Osteoblast (primary cell): ENCODE measurements at regions not wholly inside any gene's neighbourhood (a gene's known extent, or its start where the extent isn't known, plus 50 kb on each side); places are given as distances from the start of the nearest gene placed in this dataset.
"Not testable (repeated sequence)": the region's sequence is repeated elsewhere in the genome, so short reads cannot be mapped to it uniquely, and the experiment has no call there.

Experiments used
- DNase-seq: peaks from one replicate; pipeline ENCODE4 v3.0.0; 2011; ENCODE audit warnings: low spot score, mixed read lengths; ENCODE audit not compliant: insufficient read length; ENCODE audit errors: missing footprints
- H2AFZ ChIP-seq: 2 replicates; pipeline ENCODE4 v1.6.0; 2011; ENCODE audit warnings: mild to moderate bottlenecking, low read length
- H3K27ac ChIP-seq: 2 replicates; pipeline ENCODE4 v1.5.1; 2011; ENCODE audit warnings: mild to moderate bottlenecking, low read depth, low read length, moderate library complexity
- H3K27me3 ChIP-seq: 2 replicates; pipeline ENCODE4 v1.6.0; 2012; ENCODE audit warnings: mild to moderate bottlenecking, control low read depth, inconsistent platforms, low read length, moderate library complexity; ENCODE audit not compliant: insufficient read depth
- H3K36me3 ChIP-seq: 2 replicates; pipeline ENCODE4 v1.5.1; 2011; ENCODE audit warnings: mild to moderate bottlenecking, low read length, control low read depth, moderate library complexity; ENCODE audit not compliant: insufficient read depth
- H3K4me1 ChIP-seq: 2 replicates; pipeline ENCODE4 v1.5.1; 2011; ENCODE audit warnings: mild to moderate bottlenecking, low read length, control low read depth, moderate library complexity; ENCODE audit not compliant: insufficient read depth
- H3K4me2 ChIP-seq: 2 replicates; pipeline ENCODE4 v1.6.0; 2011; ENCODE audit warnings: mild to moderate bottlenecking, low read length; ENCODE audit not compliant: insufficient read depth
- H3K4me3 ChIP-seq: fragments of 200-600 bp; sonication (generic); 3 replicates; pipeline ENCODE4 v1.5.1; 2012; ENCODE audit warnings: mild to moderate bottlenecking, low read length, inconsistent platforms; ENCODE audit not compliant: insufficient read depth
- H3K79me2 ChIP-seq: 2 replicates; pipeline ENCODE4 v1.6.0; 2012; ENCODE audit warnings: mild to moderate bottlenecking, low read length, control low read depth, inconsistent platforms; ENCODE audit not compliant: insufficient read depth
- H3K9me3 ChIP-seq: 2 replicates; pipeline ENCODE4 v1.5.1; 2011; ENCODE audit warnings: low read depth, low read length, control low read depth
- H4K20me1 ChIP-seq: 2 replicates; pipeline ENCODE4 v1.6.0; 2012; ENCODE audit warnings: mild to moderate bottlenecking, low read length, control low read depth; ENCODE audit not compliant: insufficient read depth
- TF ChIP-seq, protein P1 (sequence below): IDR thresholded peaks from 2 replicates; pipeline ENCODE4 v1.5.1; 2011; ENCODE audit warnings: mild to moderate bottlenecking, low read depth, low read length, moderate library complexity; ENCODE audit errors: extremely low read depth

DNA sequence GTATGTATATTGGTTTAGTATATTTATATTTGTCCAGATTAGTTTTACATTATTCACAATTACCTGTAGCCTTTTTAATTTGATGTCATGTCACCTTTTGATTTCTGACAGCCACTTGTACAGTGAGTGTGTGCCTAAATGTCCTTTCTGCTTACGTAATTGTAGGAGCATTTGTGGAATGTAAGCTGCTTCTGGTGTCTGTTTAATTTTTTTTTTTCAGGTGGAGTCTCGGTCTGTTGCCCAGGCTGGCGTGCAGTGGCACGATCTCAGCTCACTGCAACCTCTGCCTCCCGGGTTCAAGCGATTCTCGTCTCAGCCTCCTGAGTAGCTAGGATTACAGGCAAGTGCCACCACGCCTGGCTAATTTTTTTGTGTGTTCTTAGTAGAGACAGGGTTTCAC lies 91.2 kb upstream of the XAGE2 start:
- Histone ChIP-seq H3K79me2 (no peaks in the 10 kb centered on the region), H3K4me1 (no peaks in the 10 kb centered on the region), H3K9me3 (no peaks in the 10 kb centered on the region), H2AFZ (no peak overlapping the region), H3K4me2 (no peak overlapping the region), H3K4me3 (no peak overlapping the region), H3K36me3 (no peaks in the 10 kb centered on the region), H3K27me3 (peaks cover 2% of the 10 kb centered on the region), H4K20me1 (no peaks in the 10 kb centered on the region), H3K27ac (no peak overlapping the region)
- no peak for DNase-seq
- TF ChIP-seq, protein P1, sequence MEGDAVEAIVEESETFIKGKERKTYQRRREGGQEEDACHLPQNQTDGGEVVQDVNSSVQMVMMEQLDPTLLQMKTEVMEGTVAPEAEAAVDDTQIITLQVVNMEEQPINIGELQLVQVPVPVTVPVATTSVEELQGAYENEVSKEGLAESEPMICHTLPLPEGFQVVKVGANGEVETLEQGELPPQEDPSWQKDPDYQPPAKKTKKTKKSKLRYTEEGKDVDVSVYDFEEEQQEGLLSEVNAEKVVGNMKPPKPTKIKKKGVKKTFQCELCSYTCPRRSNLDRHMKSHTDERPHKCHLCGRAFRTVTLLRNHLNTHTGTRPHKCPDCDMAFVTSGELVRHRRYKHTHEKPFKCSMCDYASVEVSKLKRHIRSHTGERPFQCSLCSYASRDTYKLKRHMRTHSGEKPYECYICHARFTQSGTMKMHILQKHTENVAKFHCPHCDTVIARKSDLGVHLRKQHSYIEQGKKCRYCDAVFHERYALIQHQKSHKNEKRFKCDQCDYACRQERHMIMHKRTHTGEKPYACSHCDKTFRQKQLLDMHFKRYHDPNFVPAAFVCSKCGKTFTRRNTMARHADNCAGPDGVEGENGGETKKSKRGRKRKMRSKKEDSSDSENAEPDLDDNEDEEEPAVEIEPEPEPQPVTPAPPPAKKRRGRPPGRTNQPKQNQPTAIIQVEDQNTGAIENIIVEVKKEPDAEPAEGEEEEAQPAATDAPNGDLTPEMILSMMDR, result no peak

DNA sequence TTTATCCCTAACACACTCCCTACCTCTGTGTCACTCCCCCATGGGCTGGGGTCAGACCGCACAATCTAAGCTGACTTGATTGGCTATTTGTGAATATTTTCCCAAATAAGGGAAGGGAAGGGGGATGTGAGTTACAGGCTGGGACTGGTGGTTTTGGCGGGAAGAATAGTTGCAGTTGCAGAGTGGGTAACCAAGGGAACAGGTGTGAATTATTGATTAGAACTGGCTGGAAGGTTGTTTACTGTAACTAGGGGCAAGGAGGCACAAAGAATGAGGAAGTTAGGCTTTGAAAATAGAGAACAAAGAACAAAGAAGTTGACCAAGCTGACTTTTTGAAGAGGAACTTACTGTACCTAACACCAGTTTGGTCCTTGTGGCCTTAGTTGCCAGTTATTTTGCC lies 88.0 kb upstream of the XAGE2 start:
- Histone ChIP-seq H3K4me2 (no peak overlapping the region), H3K36me3 (no peaks in the 10 kb centered on the region), H2AFZ (no peak overlapping the region), H3K9me3 (no peaks in the 10 kb centered on the region), H3K4me3 (no peak overlapping the region), H3K27me3 (peaks cover 5% of the 10 kb centered on the region), H3K27ac (no peak overlapping the region), H4K20me1 (no peaks in the 10 kb centered on the region), H3K79me2 (no peaks in the 10 kb centered on the region), H3K4me1 (no peaks in the 10 kb centered on the region)
- no peak for DNase-seq
- TF ChIP-seq, protein P1, result no peak

DNA sequence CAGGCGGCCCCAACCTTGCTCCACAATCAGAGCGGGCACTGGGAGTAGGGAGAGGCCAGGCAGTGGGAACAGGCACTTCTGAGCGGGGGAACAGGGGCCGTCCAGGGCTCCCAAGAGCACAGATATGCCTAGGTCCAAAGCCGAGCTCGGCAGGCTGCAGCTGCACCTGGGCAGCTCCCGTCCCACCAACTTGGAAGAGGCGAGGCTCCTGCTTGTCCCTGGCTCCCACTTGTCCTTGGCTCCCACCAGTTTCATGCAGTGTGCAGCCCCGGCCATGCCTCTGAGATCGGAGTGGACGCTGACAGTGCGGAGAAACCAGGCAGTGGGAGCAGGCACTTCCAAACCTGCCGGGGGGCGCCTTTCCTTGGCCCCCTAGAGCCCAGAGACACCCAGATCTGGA lies 84.0 kb upstream of the XAGE2 start:
- Histone ChIP-seq H2AFZ (no peak overlapping the region), H3K27me3 (peaks cover 5% of the 10 kb centered on the region), H3K79me2 (no peaks in the 10 kb centered on the region), H3K4me3 (no peak overlapping the region), H3K4me1 (no peaks in the 10 kb centered on the region), H4K20me1 (no peaks in the 10 kb centered on the region), H3K27ac (no peak overlapping the region), H3K36me3 (no peaks in the 10 kb centered on the region), H3K9me3 (no peaks in the 10 kb centered on the region), H3K4me2 (no peak overlapping the region)
- DNase-seq, result no peak
- TF ChIP-seq, protein P1, result no peak

DNA sequence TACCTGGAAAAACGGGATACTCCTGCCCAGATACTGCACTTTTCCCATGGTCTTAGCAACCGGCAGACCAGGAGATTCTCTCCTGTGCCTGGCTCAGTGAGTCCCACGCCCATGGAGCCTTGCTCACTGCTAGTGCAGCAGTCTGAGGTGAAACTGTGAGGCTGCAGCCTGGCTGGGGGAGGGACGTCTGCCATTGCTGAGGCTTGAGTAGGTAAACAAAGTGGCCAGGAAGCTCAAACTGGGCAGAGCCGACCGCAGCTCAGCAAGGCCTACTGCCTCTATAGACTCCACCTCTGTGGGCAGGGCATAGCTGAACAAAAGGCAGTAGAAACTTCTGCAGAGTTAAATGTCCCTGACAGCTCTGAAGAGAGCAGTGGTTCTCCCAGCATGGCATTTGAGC lies 69.9 kb upstream of the XAGE2 start:
- not testable (repeated sequence) for H3K27ac ChIP-seq, H3K27me3 ChIP-seq, H3K79me2 ChIP-seq, H3K4me1 ChIP-seq, DNase-seq, H3K36me3 ChIP-seq, H3K9me3 ChIP-seq, H2AFZ ChIP-seq, H3K4me3 ChIP-seq, H4K20me1 ChIP-seq, H3K4me2 ChIP-seq

DNA sequence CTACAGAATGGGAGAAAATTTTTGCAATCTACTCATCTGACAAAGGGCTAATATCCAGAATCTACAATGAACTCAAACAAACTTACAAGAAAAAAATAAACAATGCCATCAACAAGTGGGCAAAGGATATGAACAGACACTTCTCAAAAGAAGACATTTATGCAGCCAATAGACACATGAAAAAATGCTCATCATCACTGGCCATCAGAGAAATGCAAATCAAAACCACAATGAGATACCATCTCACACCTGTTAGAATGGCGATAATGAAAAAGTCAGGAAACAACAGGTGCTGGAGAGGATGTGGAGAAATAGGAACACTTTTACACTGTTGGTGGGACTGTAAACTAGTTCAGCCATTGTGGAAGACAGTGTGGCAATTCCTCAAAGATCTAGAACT lies 60.3 kb upstream of the XAGE2 start:
- not testable (repeated sequence) for H3K4me2 ChIP-seq, H3K4me1 ChIP-seq

More for the DNA sequence above, 60.3 kb upstream of the XAGE2 start:
- H3K79me2 ChIP-seq, DNase-seq, H3K4me3 ChIP-seq, H3K9me3 ChIP-seq, H3K36me3 ChIP-seq, H3K27ac ChIP-seq, H2AFZ ChIP-seq, H3K27me3 ChIP-seq, H4K20me1 ChIP-seq: not testable (repeated sequence)
